SKM-1 (cell line): ENCODE measurements at regions not wholly inside any gene's neighbourhood (a gene's known extent, or its start where the extent isn't known, plus 50 kb on each side); places are given as distances from the start of the nearest gene placed in this dataset.
A peak's percentile ranks its signal among the peaks of the same experiment; 100 is the strongest.
"Not testable (repeated sequence)": the region's sequence is repeated elsewhere in the genome, so short reads cannot be mapped to it uniquely, and the experiment has no call there.

Experiments used
- DNase-seq: peaks from one replicate; lab custom pipeline; 2025; ENCODE audit not compliant: unreplicated experiment; lab: John Stamatoyannopoulos, UW

- DNase-seq, result no peak
These were observed 121.6 kb downstream of the CASP12 start for GRCh38 chr11:104776501-104777170.

GRCh38 chr11:104774578-104774977 is 123.7 kb downstream of the CASP12 start:
- no peak for DNase-seq

GRCh38 chr11:104772806-104773241 is 125.4 kb downstream of the CASP12 start:
- DNase-seq, result no peak

GRCh38 chr11:104771763-104772162 is 126.5 kb downstream of the CASP12 start:
- DNase-seq, result no peak

GRCh38 chr11:104771046-104771445 is 127.2 kb downstream of the CASP12 start:
- not testable (repeated sequence) for DNase-seq

- no peak for DNase-seq
These were observed 132.7 kb downstream of the CASP12 start for GRCh38 chr11:104765401-104766095.

GRCh38 chr11:104764710-104765045 is 133.6 kb downstream of the CASP12 start:
- no peak for DNase-seq

- no peak for DNase-seq
These were observed 134.1 kb downstream of the CASP12 start for GRCh38 chr11:104763930-104764709.

GRCh38 chr11:104761511-104761910 is 136.7 kb downstream of the CASP12 start:
- DNase-seq, result no peak

GRCh38 chr11:104759464-104759863 is 138.8 kb downstream of the CASP12 start:
- no peak for DNase-seq

GRCh38 chr11:104738918-104739317 is 159.3 kb downstream of the CASP12 start:
- DNase-seq, result no peak

- DNase-seq, result no peak
These were observed 160.1 kb downstream of the CASP12 start for GRCh38 chr11:104738208-104738607.

- DNase-seq, result no peak
These were observed 161.8 kb downstream of the CASP12 start for GRCh38 chr11:104736502-104736901.

GRCh38 chr11:104734998-104735397 is 163.3 kb downstream of the CASP12 start:
- no peak for DNase-seq

- no peak for DNase-seq
These were observed 166.4 kb downstream of the CASP12 start for GRCh38 chr11:104731890-104732289.

- no peak for DNase-seq
These were observed 169.3 kb downstream of the CASP12 start for GRCh38 chr11:104728927-104729326.

GRCh38 chr11:104727768-104728167 is 170.5 kb downstream of the CASP12 start:
- no peak for DNase-seq

GRCh38 chr11:104727095-104727494 is 171.2 kb downstream of the CASP12 start:
- DNase-seq, result no peak

GRCh38 chr11:104725796-104726408 is 172.4 kb downstream of the CASP12 start:
- no peak for DNase-seq

- DNase-seq, result no peak
These were observed 184.9 kb downstream of the CASP12 start for GRCh38 chr11:104713401-104713800.

GRCh38 chr11:104705490-104706190 is 192.6 kb downstream of the CASP12 start:
- DNase-seq, result peak; percentile 74
